SW480 (cell line): ENCODE measurements at regions not wholly inside any gene's neighbourhood (a gene's known extent, or its start where the extent isn't known, plus 50 kb on each side); places are given as distances from the start of the nearest gene placed in this dataset.
"Not testable (repeated sequence)": the region's sequence is repeated elsewhere in the genome, so short reads cannot be mapped to it uniquely, and the experiment has no call there.

ENCODE experiments used
- DNase-seq: peaks from one replicate; pipeline ENCODE4 v3.0.0-alpha.2; 2016; ENCODE audit warnings: low spot score

DNA sequence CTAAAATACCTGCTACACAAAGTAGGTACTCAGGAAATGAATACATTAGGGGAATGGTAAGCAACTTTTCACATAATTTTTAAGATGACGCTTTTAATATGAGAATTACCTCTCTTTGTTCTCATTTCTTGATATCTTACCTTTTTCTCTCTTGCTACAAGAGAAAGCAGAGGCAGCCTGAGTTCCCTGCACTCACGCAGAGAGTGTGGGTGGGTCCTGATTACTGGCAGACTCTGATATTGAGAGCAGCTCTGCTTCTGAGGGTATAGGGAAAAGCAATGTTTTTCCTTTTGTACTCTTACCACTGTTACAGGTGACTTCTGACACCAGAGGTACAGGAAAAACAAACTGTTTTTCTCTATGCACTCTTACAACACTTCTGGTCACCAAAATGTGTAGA is 420.2 kb upstream of the TMTC1 start:
- no peak for DNase-seq

DNA sequence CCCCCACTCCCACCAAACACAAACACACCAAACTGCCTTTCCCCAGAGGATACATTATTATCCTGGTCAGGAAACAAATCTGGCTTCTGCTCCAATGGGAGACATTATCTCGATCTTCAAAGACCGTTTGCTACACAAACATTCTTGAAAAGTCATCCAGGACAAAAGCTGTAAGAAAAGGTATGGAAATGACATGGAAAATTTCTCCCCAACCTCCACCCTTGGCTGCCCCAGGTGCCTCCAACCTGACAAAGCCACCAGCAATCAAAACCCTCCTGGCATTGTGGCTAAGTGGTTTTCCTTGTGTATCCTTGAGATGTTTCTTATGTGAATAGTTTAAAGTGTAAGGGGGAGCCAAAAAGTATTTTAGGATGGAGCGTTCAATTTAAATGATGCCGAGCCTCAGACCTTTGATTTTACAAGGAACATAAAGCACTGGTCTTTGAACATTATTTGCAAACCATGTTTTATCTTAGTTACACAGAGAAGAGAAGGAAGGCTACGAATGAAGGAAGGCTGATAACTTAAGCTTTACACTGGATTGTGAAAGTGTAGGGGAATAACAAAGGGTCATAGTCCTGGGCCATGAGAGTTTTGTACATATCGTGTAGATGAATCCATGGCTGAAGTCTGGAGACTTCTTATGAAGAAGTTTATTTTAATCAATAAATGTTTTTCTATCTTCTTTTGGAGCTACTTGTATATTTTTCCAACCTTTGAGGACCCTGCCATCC is 418.9 kb upstream of the TMTC1 start:
- DNase-seq: no peak

DNA sequence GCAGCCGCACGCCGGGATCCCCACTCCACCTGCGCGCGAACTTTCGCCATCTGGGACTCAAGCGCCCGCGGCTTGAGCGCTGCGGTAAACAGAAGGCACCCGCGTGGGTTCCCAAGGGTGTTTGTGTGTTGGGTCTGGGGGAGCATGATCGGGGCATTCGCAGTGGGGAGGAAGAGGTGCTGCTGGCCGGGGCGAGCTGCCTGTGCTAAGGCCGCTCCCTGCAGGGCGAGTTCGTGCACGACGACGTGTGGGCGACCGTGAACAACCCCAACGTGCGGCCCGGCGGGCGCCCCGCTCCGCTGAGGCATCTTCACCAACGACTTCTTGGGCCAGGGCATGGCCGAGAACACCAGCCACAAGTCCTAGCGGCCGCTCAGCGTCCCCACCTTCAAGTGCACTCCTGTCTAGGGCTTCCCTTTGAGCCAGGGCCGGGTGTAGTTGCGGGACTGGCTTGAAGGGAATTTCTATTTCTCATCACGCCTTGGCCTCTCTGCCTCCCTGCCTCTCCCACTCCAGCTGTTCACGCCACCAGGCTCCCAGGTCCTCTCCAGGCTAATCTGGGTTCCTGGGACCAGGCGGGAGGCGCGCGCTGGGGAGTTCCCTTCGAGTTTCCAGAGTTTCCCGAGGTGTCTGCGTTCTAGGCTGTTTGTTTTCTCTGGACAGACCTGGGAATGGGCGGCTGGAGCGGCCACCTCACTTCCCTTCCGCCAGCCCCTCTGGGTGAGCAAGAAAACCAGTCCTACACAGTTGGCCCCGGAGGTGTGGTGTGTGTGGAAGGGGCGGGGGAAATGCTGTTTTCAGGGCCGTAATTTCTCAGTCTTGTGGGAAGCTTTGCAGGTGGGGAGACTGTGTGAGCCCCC is 417.8 kb upstream of the TMTC1 start:
- no peak for DNase-seq

GRCh38 chr12:30200864-30201263 is 417.1 kb upstream of the TMTC1 start:
- no peak for DNase-seq

- no peak for DNase-seq
Measured at GRCh38 chr12:30197392-30198057, 413.8 kb upstream of the TMTC1 start.

GRCh38 chr12:30191696-30192455 is 408.1 kb upstream of the TMTC1 start:
- no peak for DNase-seq

DNA sequence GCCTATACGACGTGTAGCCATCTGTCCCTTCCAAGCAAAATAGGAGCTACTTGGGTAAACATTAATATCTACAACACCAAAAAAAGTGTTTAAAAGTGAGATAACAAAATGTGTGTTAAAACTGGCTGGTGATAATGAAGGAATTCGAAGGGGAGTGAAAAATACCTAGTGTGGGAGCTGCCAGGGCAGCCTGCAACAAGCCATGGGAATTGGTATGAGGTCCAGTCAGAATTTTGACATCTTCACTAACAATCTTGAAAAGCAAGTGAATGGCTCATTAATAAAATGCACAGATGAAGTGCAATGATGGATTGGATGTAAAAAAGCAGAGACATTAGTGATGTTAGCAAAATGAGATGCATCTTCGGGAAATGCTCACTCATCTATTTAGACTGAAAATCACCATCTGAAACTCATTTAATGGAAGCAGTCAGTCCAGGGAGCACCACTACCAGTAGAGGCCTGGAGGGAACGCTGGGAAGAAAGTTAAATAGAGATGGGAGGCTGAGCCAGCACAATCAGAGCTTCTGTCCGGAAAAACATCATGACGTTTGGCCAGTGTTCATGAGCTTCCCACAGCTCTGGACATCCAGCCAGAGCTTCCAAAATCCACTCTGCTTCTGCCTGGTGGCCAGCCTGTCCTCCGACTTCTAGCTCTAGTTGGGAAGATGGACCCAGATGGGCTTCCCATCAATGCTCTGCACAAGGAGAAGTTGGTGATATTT is 405.0 kb upstream of the TMTC1 start:
- DNase-seq: no peak

- no peak for DNase-seq
Measured at GRCh38 chr12:30187426-30187825, 403.7 kb upstream of the TMTC1 start.

- no peak for DNase-seq
Measured at GRCh38 chr12:30181334-30181733, 397.6 kb upstream of the TMTC1 start.

DNA sequence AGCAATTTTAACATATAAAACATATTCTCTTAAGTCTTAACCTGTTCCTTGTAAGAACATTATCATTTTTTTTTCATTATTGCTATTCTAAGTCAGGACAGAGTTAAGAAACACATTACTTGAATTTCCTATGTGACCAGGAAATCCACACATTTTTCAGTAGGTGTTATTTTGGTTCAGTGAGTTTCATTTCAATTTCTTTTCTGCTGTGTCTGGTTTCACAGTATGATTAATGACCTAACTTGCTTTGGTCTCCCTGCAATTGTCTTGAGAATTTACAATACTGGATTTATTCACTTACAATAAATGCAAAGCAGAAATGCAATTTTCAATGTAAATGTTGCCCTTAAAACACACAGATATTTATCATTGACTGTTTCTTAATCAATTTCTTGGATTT is 396.9 kb upstream of the TMTC1 start:
- no peak for DNase-seq

- DNase-seq: no peak
Measured at GRCh38 chr12:30178916-30179315, 395.2 kb upstream of the TMTC1 start.

DNA sequence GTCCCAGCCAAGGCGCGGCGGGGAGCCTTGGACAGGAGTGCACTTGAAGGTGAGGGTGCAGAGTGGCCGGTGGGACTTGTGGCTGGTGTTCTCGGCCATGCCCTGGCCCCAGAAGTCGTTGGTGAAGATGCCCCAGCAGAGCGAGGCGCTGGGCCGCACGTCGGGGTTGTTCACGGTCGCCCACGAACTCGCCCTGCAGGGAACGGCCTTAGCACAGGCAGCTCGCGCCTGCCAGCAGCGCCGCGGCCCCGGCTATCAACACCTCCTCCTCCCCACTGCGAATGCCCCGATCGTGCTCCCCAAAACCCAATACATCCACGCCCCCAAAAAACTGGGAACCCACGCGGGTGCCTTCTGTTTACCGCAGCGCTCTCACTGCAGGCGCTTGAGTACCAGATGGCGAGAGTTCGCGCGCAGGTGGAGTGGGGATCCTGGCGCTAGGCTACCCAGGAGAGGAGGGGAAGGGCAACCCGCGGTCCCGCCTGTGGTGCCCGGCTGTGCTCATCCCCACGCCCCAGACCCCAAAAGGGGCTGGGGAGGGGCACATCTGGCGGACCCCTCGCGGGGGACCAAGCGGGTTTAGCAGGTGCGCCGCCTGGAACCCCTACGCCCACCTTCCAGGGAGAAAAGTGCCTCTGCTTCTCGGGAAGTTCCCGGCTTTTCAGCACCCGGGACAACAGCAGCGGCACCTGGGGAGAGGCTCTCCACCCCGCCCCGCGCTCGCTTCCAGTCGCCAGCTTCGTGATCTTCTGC is 386.3 kb upstream of the TMTC1 start:
- DNase-seq: no peak

DNA sequence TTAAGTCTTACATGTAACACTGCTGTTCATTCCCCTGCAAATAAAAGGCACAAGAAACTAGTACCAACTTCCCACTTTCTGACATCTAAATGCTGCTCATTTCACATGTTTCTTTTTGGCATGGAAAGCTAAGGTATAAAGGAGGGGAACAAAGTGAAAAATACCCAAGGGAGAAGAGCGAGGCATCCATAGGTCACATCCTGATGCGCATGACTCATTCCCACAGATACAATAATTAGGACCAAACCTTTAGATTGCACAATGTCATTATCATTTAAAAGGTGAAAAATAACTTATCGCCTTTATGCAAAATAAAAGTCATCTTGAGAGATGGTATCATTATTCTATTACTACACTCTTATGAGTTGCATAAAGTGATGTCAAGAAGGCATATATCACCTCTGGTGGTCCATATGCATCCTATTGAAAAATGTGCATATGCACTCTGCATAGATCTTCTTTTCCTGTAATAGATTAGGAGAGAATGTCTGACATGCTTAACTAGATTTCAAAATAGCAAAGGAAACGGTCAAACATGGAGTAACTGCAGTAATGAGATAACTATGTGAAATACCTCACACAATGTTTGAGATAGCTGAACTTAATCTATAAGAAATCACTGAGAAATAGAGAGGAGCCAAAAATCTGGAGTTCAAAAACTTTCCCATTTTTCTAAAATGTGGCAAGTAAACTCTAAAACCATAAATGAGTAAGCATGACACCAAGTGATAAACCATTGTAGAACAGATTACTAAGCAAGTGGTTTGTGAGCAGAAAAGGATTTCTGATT is 382.5 kb upstream of the TMTC1 start:
- DNase-seq: no peak

GRCh38 chr12:30164382-30165318 is 380.9 kb upstream of the TMTC1 start:
- no peak for DNase-seq

- not testable (repeated sequence) for DNase-seq
Measured at GRCh38 chr12:30156833-30157232, 373.1 kb upstream of the TMTC1 start.

DNA sequence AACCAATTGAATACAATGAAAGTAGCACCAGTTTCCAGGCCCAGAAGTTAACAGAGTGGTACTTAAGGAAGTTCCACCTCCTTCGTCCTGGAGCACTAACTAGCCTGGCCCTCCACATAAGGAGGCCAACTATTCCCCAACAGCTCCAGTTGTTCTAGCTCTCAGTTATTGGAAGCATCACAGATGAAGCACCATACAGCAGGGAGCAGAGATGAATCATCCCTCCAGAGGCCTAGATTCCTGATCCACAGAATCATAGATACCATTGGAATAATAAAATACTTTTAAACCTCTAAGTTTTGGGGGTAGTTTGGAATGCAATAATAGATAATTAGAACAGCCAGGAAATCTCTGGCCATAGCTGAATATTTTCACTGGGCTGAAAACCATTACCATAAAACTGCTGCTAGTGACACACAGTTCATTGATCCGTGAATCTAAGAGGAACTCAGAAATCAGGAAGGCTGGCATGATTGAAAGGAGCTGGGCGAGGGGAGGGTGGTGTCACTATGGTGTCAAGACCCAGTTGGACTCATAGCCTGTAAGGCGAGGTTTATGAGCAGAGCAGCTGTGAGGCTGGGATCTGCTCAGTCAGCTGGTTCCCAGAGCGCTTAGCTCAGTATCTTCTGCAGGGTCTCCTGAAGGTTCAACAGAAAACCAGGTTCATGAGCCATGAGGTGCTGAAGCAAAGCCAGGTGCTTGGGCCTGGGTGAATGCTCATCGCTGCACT is 371.4 kb upstream of the TMTC1 start:
- DNase-seq: no peak

DNA sequence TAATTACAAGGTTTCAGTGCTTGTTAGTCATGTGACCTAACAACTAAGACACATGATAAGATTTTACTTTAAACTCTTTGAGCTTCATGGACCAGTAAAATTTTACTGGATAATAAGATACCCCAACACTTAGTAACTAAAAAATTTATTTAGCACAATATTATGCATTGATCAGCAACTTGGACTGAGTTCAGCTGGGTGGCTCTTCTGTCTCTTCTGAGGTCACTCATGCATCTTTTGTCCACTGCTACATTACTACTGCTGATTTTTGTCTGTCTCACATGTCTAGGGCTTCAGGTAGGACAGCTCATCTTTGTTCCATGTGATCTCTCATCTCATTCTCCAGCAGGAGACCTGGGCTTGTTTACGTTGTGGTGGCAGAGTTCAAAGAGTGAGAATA is 370.2 kb upstream of the TMTC1 start:
- DNase-seq: peak; percentile 11

- no peak for DNase-seq
Measured at GRCh38 chr12:30152705-30153104, 369.0 kb upstream of the TMTC1 start.
